CD14-positive monocyte (primary cell): ENCODE measurements at regions not wholly inside any gene's neighbourhood (a gene's known extent, or its start where the extent isn't known, plus 50 kb on each side); places are given as distances from the start of the nearest gene placed in this dataset.

ENCODE experiments used
- DNase-seq, 3 donors: peaks; one replicate each; pipeline ENCODE4 v3.0.0-alpha.2; 2011 to 2022
- H2AFZ ChIP-seq: 2 replicates; pipeline ENCODE4 v1.6.0; 2012; ENCODE audit warnings: mild to moderate bottlenecking, low read depth, low read length, inconsistent platforms; ENCODE audit not compliant: insufficient read depth, poor library complexity, severe bottlenecking
- H3K27ac ChIP-seq, 2 donors: 1 replicate in 1 of 2; 2 replicates in 1 of 2; pipeline ENCODE4 v1.5.1; 2012 to 2013; ENCODE audit warnings: low read length in 2 of 2, control low read depth in 1 of 2, inconsistent platforms in 1 of 2, low read depth in 1 of 2, mild to moderate bottlenecking in 1 of 2
- H3K27me3 ChIP-seq, 2 donors: one replicate each; pipeline versions ENCODE4 v1.6.0 to v1.6.1; 2011 to 2013; ENCODE audit warnings: low read length in 2 of 2; ENCODE audit not compliant: control insufficient read depth in 2 of 2, insufficient read depth in 2 of 2
- H3K36me3 ChIP-seq, 2 donors: replicated peaks in 1 of 2; 1 replicate in 1 of 2; 2 replicates in 1 of 2; pipeline versions ENCODE4 v1.5.1 to v1.6.1; 2012 to 2013; ENCODE audit warnings: low read length in 2 of 2, control low read depth in 1 of 2, inconsistent platforms in 1 of 2, mild to moderate bottlenecking in 1 of 2; ENCODE audit not compliant: insufficient read depth in 2 of 2, control insufficient read depth in 1 of 2
- H3K4me1 ChIP-seq, 2 donors: 1 replicate in 1 of 2; 2 replicates in 1 of 2; pipeline versions ENCODE4 v1.5.1 to v1.6.1; 2012 to 2013; ENCODE audit warnings: low read length in 2 of 2, control low read depth in 1 of 2, inconsistent platforms in 1 of 2, mild to moderate bottlenecking in 1 of 2, moderate library complexity in 1 of 2; ENCODE audit not compliant: insufficient read depth in 2 of 2, control insufficient read depth in 1 of 2
- H3K4me2 ChIP-seq: replicated peaks from 2 replicates; pipeline ENCODE3; 2012; ENCODE audit warnings: low read length, moderate library complexity, mild to moderate bottlenecking; ENCODE audit not compliant: poor library complexity, severe bottlenecking; ENCODE audit errors: extremely low read depth
- H3K4me3 ChIP-seq, 3 experiments: fragments of 200-600 bp in 1 of 3; sonication (generic) in 1 of 3; replicated peaks in 1 of 3; 1 replicate in 2 of 3; 2 replicates in 1 of 3; pipeline ENCODE4 v1.5.1; 2011 to 2013; ENCODE audit warnings: low read length in 3 of 3, mild to moderate bottlenecking in 3 of 3, control low read depth in 2 of 3, low read depth in 2 of 3, inconsistent platforms in 1 of 3, moderate library complexity in 1 of 3
- H3K79me2 ChIP-seq: 2 replicates; pipeline ENCODE4 v1.6.0; 2012; ENCODE audit warnings: mild to moderate bottlenecking, control low read depth, inconsistent platforms, low read length, moderate library complexity; ENCODE audit not compliant: insufficient read depth
- H3K9ac ChIP-seq: 2 replicates; pipeline ENCODE4 v1.6.0; 2017; ENCODE audit warnings: low read length, mild to moderate bottlenecking; ENCODE audit not compliant: insufficient read depth, poor library complexity, severe bottlenecking
- H3K9me3 ChIP-seq, 2 donors: replicated peaks in 1 of 2; 1 replicate in 1 of 2; 2 replicates in 1 of 2; pipeline versions ENCODE4 v1.5.1 to v1.6.1; 2012 to 2013; ENCODE audit warnings: low read length in 2 of 2, control low read depth in 1 of 2; ENCODE audit not compliant: control insufficient read depth in 1 of 2, insufficient read depth in 1 of 2
- H4K20me1 ChIP-seq: 2 replicates; pipeline ENCODE4 v1.6.0; 2012; ENCODE audit warnings: mild to moderate bottlenecking, low read length, control low read depth, moderate library complexity; ENCODE audit not compliant: insufficient read depth
- H3K27ac Mint-ChIP-seq, 7 donors: one replicate each; pipeline ENCODE4 v1.8.0; 2020; ENCODE audit warnings: mild to moderate bottlenecking in 7 of 7, mixed read lengths in 7 of 7, moderate library complexity in 6 of 7, inconsistent platforms in 2 of 7
- H3K27me3 Mint-ChIP-seq, 3 donors: one replicate each; pipeline ENCODE4 v1.8.0; 2021 to 2022; ENCODE audit warnings: low read depth in 3 of 3, mild to moderate bottlenecking in 3 of 3, mixed read lengths in 3 of 3, moderate library complexity in 3 of 3, inconsistent platforms in 1 of 3
- H3K36me3 Mint-ChIP-seq, 2 donors: one replicate each; pipeline ENCODE4 v1.8.0; 2020; ENCODE audit warnings: mixed read lengths in 2 of 2, inconsistent platforms in 1 of 2, mild to moderate bottlenecking in 1 of 2
- H3K4me1 Mint-ChIP-seq: one replicate; pipeline ENCODE4 v1.8.0; 2020; ENCODE audit warnings: mild to moderate bottlenecking, mixed read lengths
- H3K4me3 Mint-ChIP-seq, 2 donors: one replicate each; pipeline ENCODE4 v1.8.0; 2020; ENCODE audit warnings: mild to moderate bottlenecking in 2 of 2, mixed read lengths in 2 of 2, moderate library complexity in 1 of 2
- H3K9me3 Mint-ChIP-seq, 7 donors: one replicate each; pipeline ENCODE4 v1.8.0; 2020 to 2022; ENCODE audit warnings: mixed read lengths in 7 of 7, mild to moderate bottlenecking in 6 of 7, moderate library complexity in 6 of 7, inconsistent platforms in 2 of 7
- CTCF ChIP-seq: fragments of 200-600 bp; IDR thresholded peaks from one replicate; pipeline ENCODE4 v1.8.0; 2022; ENCODE audit warnings: antibody characterized with exemption, mild to moderate bottlenecking
- WGBS: methylation state at CpG from one replicate; pipeline ENCODE4 v1.1.5; 2013; ENCODE audit warnings: missing lambda C conversion rate; ENCODE audit not compliant: insufficient coverage; 5-methylcytosine and 5-hydroxymethylcytosine counted together
- intact Hi-C, 2 donors: fragments of 100-400 bp; cut with micrococcal nuclease; formaldehyde crosslinking; loops; one replicate each; pipeline versions ENCODE4 v1.15.0 to v1.15.1; 2023

GRCh38 chr12:111135293-111135832 lies 215.0 kb upstream of the MYL2 start:
- Histone ChIP-seq H3K27me3 (no peaks in the 10 kb centered on the region), H4K20me1 (no peaks in the 10 kb centered on the region), H3K27ac (no peak overlapping the region), H3K36me3 (no peaks in the 10 kb centered on the region), H3K4me3 (no peak overlapping the region), H2AFZ (no peak overlapping the region), H3K79me2 (no peaks in the 10 kb centered on the region), H3K9ac (no peak overlapping the region), H3K4me2 (no peak overlapping the region), H3K4me1 (peaks cover under 1 to 1% of the 10 kb centered on the region in 2 donors), H3K9me3 (peaks cover 0 to 16% of the 10 kb centered on the region in 2 donors)
- H3K4me1 Mint-ChIP-seq: peaks cover 2% of the 10 kb centered on the region
- WGBS: 95% methylated on average over 3 of the region's 5 CpGs
- intact Hi-C loops: no loop called here
- no peak overlapping the region for H3K27ac Mint-ChIP-seq
- no peak overlapping the region for H3K4me3 Mint-ChIP-seq
- DNase-seq: no peak
- peaks cover 11 to 30% (median 15%) of the 10 kb centered on the region in 7 donors for H3K9me3 Mint-ChIP-seq
- peaks cover 0 to 5% (median 0%) of the 10 kb centered on the region in 3 donors for H3K27me3 Mint-ChIP-seq
- TF ChIP-seq CTCF: no peak
- H3K36me3 Mint-ChIP-seq: peaks cover 0 to 3% of the 10 kb centered on the region in 2 donors

GRCh38 chr12:111130336-111130735 lies 210.0 kb upstream of the MYL2 start:
- peaks cover 0 to under 1% (median 0%) of the 10 kb centered on the region in 3 donors for H3K27me3 Mint-ChIP-seq
- DNase-seq: no peak
- Histone ChIP-seq H3K36me3 (no peaks in the 10 kb centered on the region), H3K4me3 (no peak overlapping the region), H3K4me1 (peaks cover 31 to 32% of the 10 kb centered on the region in 2 donors), H4K20me1 (no peaks in the 10 kb centered on the region), H3K27ac (no peak overlapping the region), H3K9ac (no peak overlapping the region), H3K79me2 (no peaks in the 10 kb centered on the region), H3K9me3 (peaks cover 0 to 16% of the 10 kb centered on the region in 2 donors), H2AFZ (no peak overlapping the region), H3K27me3 (no peaks in the 10 kb centered on the region), H3K4me2 (no peak overlapping the region)
- H3K27ac Mint-ChIP-seq: no peak overlapping the region
- TF ChIP-seq CTCF: no peak
- H3K4me3 Mint-ChIP-seq: no peak overlapping the region
- intact Hi-C loops: no loop called here
- peaks cover 10 to 28% (median 17%) of the 10 kb centered on the region in 7 donors for H3K9me3 Mint-ChIP-seq
- peaks cover 38% of the 10 kb centered on the region for H3K4me1 Mint-ChIP-seq
- peaks cover 0 to 3% of the 10 kb centered on the region in 2 donors for H3K36me3 Mint-ChIP-seq
